Heart right ventricle (tissue), 16 donors: ENCODE measurements at regions not wholly inside any gene's neighbourhood (a gene's known extent, or its start where the extent isn't known, plus 50 kb on each side); places are given as distances from the start of the nearest gene placed in this dataset.

ENCODE experiments used
- ATAC-seq, 8 donors: fragments of 200-7000 bp; cut with Tn5 transposase; one replicate each; pipeline ENCODE4 v1.9.1; 2020; ENCODE audit warnings: mild to moderate bottlenecking in 8 of 8, moderate library complexity in 8 of 8, moderate number of reproducible peaks in 1 of 8
- DNase-seq, 2 donors: peaks; one replicate each; pipeline ENCODE4 v3.0.0-alpha.2; 2020
- H3K27ac ChIP-seq, 10 donors: fragments of 200-600 bp; sonication (generic) in 2 of 10; one replicate each; pipeline versions ENCODE4 v1.5.0 to v1.8.0; 2020 to 2022; ENCODE audit warnings: mild to moderate bottlenecking in 3 of 10
- H3K27me3 ChIP-seq, 7 donors: fragments of 200-600 bp; one replicate each; pipeline ENCODE4 v1.8.0; 2021 to 2022; ENCODE audit warnings: mild to moderate bottlenecking in 2 of 7
- H3K36me3 ChIP-seq, 9 donors: fragments of 200-600 bp; sonication (generic) in 1 of 9; one replicate each; pipeline versions ENCODE4 v1.5.0 to v1.8.0; 2020 to 2022; ENCODE audit warnings: mild to moderate bottlenecking in 2 of 9
- H3K4me1 ChIP-seq, 9 donors: fragments of 200-600 bp; sonication (generic) in 1 of 9; one replicate each; pipeline versions ENCODE4 v1.5.0 to v1.8.0; 2020 to 2022; ENCODE audit warnings: mild to moderate bottlenecking in 4 of 9
- H3K4me3 ChIP-seq, 10 donors: fragments of 200-600 bp; sonication (generic) in 2 of 10; one replicate each; pipeline versions ENCODE4 v1.5.0 to v1.8.0; 2020 to 2022; ENCODE audit warnings: mild to moderate bottlenecking in 7 of 10, moderate library complexity in 2 of 10
- H3K9me3 ChIP-seq, 11 donors: fragments of 200-600 bp in 10 of 11; sonication (generic) in 2 of 11; one replicate each; pipeline versions ENCODE4 v1.5.0 to v1.8.0; 2013 to 2022; ENCODE audit warnings: mild to moderate bottlenecking in 2 of 11, control low read depth in 1 of 11, moderate library complexity in 1 of 11
- CTCF ChIP-seq, 9 donors: fragments of 200-600 bp; sonication (generic) in 2 of 9; IDR thresholded peaks; one replicate each; pipeline versions ENCODE4 v1.5.0 to v1.8.0; 2021 to 2022; ENCODE audit warnings: antibody characterized with exemption in 9 of 9, mild to moderate bottlenecking in 5 of 9, moderate library complexity in 1 of 9
- WGBS, 2 donors: extraction: QIAGEN DNeasy Blood & Tissue Kit; methylation state at CpG; one replicate each; pipeline ENCODE4 v1.1.7; 2013; ENCODE audit warnings: inconsistent platforms in 1 of 2; 5-methylcytosine and 5-hydroxymethylcytosine counted together
- intact Hi-C, 10 donors: fragments of 100-400 bp; cut with DNase I; formaldehyde crosslinking; loops; one replicate each; pipeline versions ENCODE4 v1.11.1 to v1.14.2; 2022
- donor health status: Arrhythmogenic right ventricular cardiomyopathy.
- donor health status: ischemic (EF 13 %, LVEDD 7.1; RV severe dilation, severe dysfunction).
- donor health status: healthy with polysubstance abuse.
- donor health status: DM: no; HTN: yes; CAD: no.
- donor health status: DM: no; HTN: no; CAD: no.
- donor health status: ischemic (EF 25% LVEDD 6.9; RV normal size, moderate dysfunction).
- donor health status: ischemic (EF 25% LVEDD 5.7; RV mildly dilated, moderate dysfunction).
- donor health status: healthy.
- donor health status: DM: yes; HTN: yes; CAD: no.
- donor health status: Ischemic cardiomyopathy.
- donor health status: ischemic (EF 35%, LVEDD 5.7; RV mildly dilated, moderate dysfunction).
- donor health status: nonischemic (EF 11% LVEDD 7.7; RV severe dilation, severe dysfunction).
- donor health status: DM: yes; HTN: yes; CAD: no.
- donor health status: PGD.
- donor health status: ischemic (EF 29% LVEDD 5.4; RV normal size, mild dysfunction).
- donor health status: nonischemic (EF 23%, LVEDD 6.1; RV moderate dilation, normal function).

DNA sequence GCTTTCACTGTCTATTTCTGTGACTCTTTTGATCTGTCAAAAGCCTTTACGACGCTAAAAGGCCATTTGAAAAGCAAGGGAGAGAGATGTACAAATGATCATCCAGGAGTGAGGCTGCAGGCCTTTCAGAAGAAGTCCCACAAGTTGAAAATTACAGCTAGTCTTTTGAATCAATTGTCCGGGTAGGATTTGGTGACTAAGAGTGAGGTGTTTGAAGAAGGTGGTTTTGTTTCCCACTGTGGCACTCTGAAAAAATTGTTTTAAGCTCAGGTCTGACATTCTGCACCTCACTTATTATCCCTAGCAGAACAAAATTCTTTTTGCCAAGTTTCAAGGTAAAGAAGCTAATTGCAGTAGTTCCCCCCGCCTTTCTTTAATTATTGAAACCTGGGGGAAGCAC, 50.8 kb upstream of the TMEM108 start:
- TF ChIP-seq CTCF (IDR thresholded peaks at IDR 0.05) = no peak
- Histone ChIP-seq H3K27me3 (no peaks in the 10 kb centered on the region), H3K36me3 (no peaks in the 10 kb centered on the region), H3K4me1 (no peaks in the 10 kb centered on the region), H3K9me3 (peaks cover 0 to 5% (median 0%) of the 10 kb centered on the region in 11 donors), H3K4me3 (no peak overlapping the region), H3K27ac (no peak overlapping the region)
- ATAC-seq (no peak), DNase-seq (no peak)
- intact Hi-C loops = no loop called here
- WGBS, 2 donors = 86 to 93% methylated on average over 4 of the region's 4 CpGs

DNA sequence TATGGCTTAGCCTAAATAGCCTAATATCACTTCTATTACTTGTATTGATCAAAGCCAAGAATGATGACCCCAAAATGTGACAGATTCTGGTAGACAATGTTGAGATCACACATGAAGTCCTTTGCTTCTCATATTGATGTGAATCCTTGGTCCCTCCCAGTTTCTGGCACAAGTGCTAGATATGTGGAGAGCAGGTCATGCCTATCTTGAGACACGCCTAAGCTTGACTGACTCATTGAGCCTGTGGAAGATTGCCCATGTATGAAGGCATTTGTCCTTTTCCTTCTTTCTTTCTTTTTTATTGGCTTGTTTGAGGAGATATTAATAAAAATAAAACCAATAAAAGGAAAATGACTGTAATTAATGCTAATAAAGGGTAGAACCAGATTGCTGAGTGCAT, 54.0 kb upstream of the TMEM108 start:
- Histone ChIP-seq H3K36me3 (no peaks in the 10 kb centered on the region), H3K9me3 (peaks cover 0 to 8% (median 0%) of the 10 kb centered on the region in 11 donors), H3K4me1 (no peaks in the 10 kb centered on the region), H3K27ac (no peak overlapping the region), H3K4me3 (no peak overlapping the region), H3K27me3 (no peaks in the 10 kb centered on the region)
- intact Hi-C loops = no loop called here
- DNase-seq = no peak
- no peak for TF ChIP-seq CTCF (IDR thresholded peaks at IDR 0.05)
- no peak for ATAC-seq
- WGBS, 2 donors = 85 to 94% methylated on average over 1 of the region's 1 CpG

DNA sequence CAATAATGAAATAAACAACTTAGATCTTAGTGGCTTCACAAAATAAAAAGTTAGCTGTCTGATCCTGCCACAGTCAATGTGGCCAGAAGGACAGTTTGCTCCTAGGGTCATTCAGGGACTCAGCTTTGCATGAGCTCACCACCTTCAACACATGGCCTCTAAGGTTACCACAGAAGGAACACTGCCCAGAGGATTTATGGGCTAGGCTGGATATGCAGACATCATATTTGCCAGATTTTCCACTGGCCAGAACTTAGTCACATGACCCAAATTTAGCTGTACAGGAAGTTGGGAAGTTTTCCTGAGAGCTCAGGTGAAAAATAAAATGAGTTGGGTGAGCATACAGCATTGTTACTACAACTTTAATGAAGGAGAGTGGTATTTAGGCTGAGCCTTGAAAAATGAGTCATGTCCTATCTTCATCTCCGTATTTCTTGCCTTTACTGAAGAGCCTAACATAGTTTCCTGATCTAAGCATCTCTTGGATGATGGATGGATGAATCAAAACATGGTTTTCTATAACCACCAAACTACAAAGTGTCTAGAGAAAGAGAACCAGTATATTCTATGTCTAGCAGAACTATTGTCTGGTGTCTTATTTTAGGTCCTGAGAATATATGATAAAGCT, 54.9 kb upstream of the TMEM108 start:
- no peak for DNase-seq
- intact Hi-C loops = no loop called here
- TF ChIP-seq CTCF (IDR thresholded peaks at IDR 0.05) = no peak
- Histone ChIP-seq H3K27ac (no peak overlapping the region), H3K27me3 (no peaks in the 10 kb centered on the region), H3K9me3 (peaks cover 0 to 8% (median 0%) of the 10 kb centered on the region in 11 donors), H3K4me1 (no peaks in the 10 kb centered on the region), H3K36me3 (no peaks in the 10 kb centered on the region), H3K4me3 (no peak overlapping the region)
- ATAC-seq = no peak
- WGBS, 2 donors = 51 to 57% methylated on average over 1 of the region's 1 CpG

- ATAC-seq = no peak
- WGBS, 2 donors = 76 to 88% methylated on average over 1 of the region's 1 CpG
- Histone ChIP-seq H3K27ac (no peak overlapping the region), H3K27me3 (no peaks in the 10 kb centered on the region), H3K36me3 (no peaks in the 10 kb centered on the region), H3K9me3 (peaks cover 0 to 8% (median 0%) of the 10 kb centered on the region in 11 donors), H3K4me3 (no peak overlapping the region), H3K4me1 (no peaks in the 10 kb centered on the region)
- intact Hi-C loops = no loop called here
- TF ChIP-seq CTCF (IDR thresholded peaks at IDR 0.05) = no peak
- no peak for DNase-seq
Observed at GRCh38 chr3:132981719-132982118, 56.5 kb upstream of the TMEM108 start.
